IMR-90 (cell line): ENCODE measurements at regions not wholly inside any gene's neighbourhood (a gene's known extent, or its start where the extent isn't known, plus 50 kb on each side); places are given as distances from the start of the nearest gene placed in this dataset.

ENCODE experiments used
- ATAC-seq: fragments of 200-7000 bp; cut with Tn5 transposase; 2 replicates; pipeline ENCODE4 v1.9.1; 2020; ENCODE audit warnings: low read depth, mild to moderate bottlenecking, moderate library complexity
- BruUV-seq: library from RNA; stranded (reverse); fragments of 400-500 nt; replicated peaks from 2 replicates; lab custom pipeline; 2021; lab: Mats Ljungman, UMichigan
- CTCF ChIA-PET: fragments of 300-600 bp; formaldehyde crosslinking; extraction: SDS; loops from one replicate; lab custom pipeline; 2021; ENCODE audit warnings: antibody characterized with exemption; lab: Yijun Ruan, JAX
- POLR2A ChIA-PET: fragments of 300-600 bp; sonication (Branson Sonifier 250); formaldehyde crosslinking; loops from one replicate; lab custom pipeline; 2022; ENCODE audit warnings: antibody characterized with exemption; ENCODE audit not compliant: unreplicated experiment; lab: Charles Lee
- DNase-seq: peaks from one replicate; pipeline ENCODE4 v3.0.0; 2013
- H2AFZ ChIP-seq: replicated peaks from 2 replicates; pipeline ENCODE3; 2013; ENCODE audit warnings: low read length, mild to moderate bottlenecking; ENCODE audit not compliant: poor library complexity
- H2AK5ac ChIP-seq: 2 replicates; pipeline ENCODE4 v1.6.1; 2013; ENCODE audit warnings: low read depth, low read length, inconsistent platforms
- H2AK9ac ChIP-seq: replicated peaks from 2 replicates; pipeline ENCODE3; 2013; ENCODE audit warnings: mild to moderate bottlenecking, low read depth, low read length, moderate library complexity; ENCODE audit not compliant: poor library complexity
- H2BK120ac ChIP-seq: 2 replicates; pipeline ENCODE4 v1.6.1; 2013; ENCODE audit warnings: low read depth, low read length, inconsistent platforms
- H2BK15ac ChIP-seq: 3 replicates; pipeline ENCODE4 v1.6.1; 2013; ENCODE audit warnings: low read depth, low read length, inconsistent platforms
- H2BK20ac ChIP-seq: 2 replicates; pipeline ENCODE4 v1.6.1; 2013; ENCODE audit warnings: low read depth, mild to moderate bottlenecking, inconsistent platforms, low read length, moderate library complexity
- H2BK5ac ChIP-seq: 2 replicates; pipeline ENCODE4 v1.6.1; 2013; ENCODE audit warnings: mild to moderate bottlenecking, low read depth, low read length, inconsistent platforms; ENCODE audit not compliant: poor library complexity, severe bottlenecking
- H3K14ac ChIP-seq: replicated peaks from 2 replicates; pipeline ENCODE4 v1.6.1; 2013; ENCODE audit warnings: low read depth, low read length, inconsistent platforms
- H3K18ac ChIP-seq: 2 replicates; pipeline ENCODE4 v1.6.1; 2013; ENCODE audit warnings: low read depth, low read length, control low read depth
- H3K23ac ChIP-seq: 2 replicates; pipeline ENCODE4 v1.6.1; 2013; ENCODE audit warnings: low read depth, low read length, inconsistent platforms
- H3K27ac ChIP-seq: 2 replicates; pipeline ENCODE4 v1.5.1; 2013; ENCODE audit warnings: mild to moderate bottlenecking, control low read depth, low read length; ENCODE audit not compliant: insufficient read depth
- H3K27me3 ChIP-seq: 2 replicates; pipeline ENCODE4 v1.6.1; 2013; ENCODE audit warnings: low read length; ENCODE audit not compliant: control insufficient read depth, insufficient read depth
- H3K36me3 ChIP-seq: 2 replicates; pipeline ENCODE4 v1.6.1; 2013; ENCODE audit warnings: low read length, mixed read lengths; ENCODE audit not compliant: control insufficient read depth, insufficient read depth
- H3K4ac ChIP-seq: 2 replicates; pipeline ENCODE4 v1.6.1; 2013; ENCODE audit warnings: low read depth, low read length, inconsistent platforms
- H3K4me1 ChIP-seq: 2 replicates; pipeline ENCODE4 v1.6.1; 2013; ENCODE audit warnings: low read length, mixed read lengths; ENCODE audit not compliant: control insufficient read depth, insufficient read depth
- H3K4me2 ChIP-seq: 2 replicates; pipeline ENCODE4 v1.6.1; 2013; ENCODE audit warnings: low read depth, mild to moderate bottlenecking, control low read depth, low read length, moderate library complexity
- H3K4me3 ChIP-seq: 2 replicates; pipeline ENCODE4 v1.5.1; 2013; ENCODE audit warnings: low read depth, mild to moderate bottlenecking, control low read depth, low read length, moderate library complexity; ENCODE audit not compliant: insufficient read depth
- H3K56ac ChIP-seq: 2 replicates; pipeline ENCODE4 v1.6.1; 2013; ENCODE audit warnings: low read length, inconsistent platforms; ENCODE audit not compliant: insufficient read depth; ENCODE audit errors: extremely low read depth
- H3K79me1 ChIP-seq, 2 experiments: 2 replicates each; pipeline ENCODE4 v1.6.1; 2013; ENCODE audit warnings: low read length in 2 of 2, inconsistent platforms in 1 of 2, low read depth in 1 of 2
- H3K9ac ChIP-seq: 2 replicates; pipeline ENCODE4 v1.6.1; 2013; ENCODE audit warnings: low read depth, low read length, control low read depth
- H3K9me1 ChIP-seq: 2 replicates; pipeline ENCODE4 v1.6.1; 2013; ENCODE audit warnings: low read length, inconsistent platforms; ENCODE audit not compliant: insufficient read depth
- H3K9me3 ChIP-seq: 2 replicates; pipeline ENCODE4 v1.6.1; 2013; ENCODE audit warnings: low read length; ENCODE audit not compliant: control insufficient read depth, insufficient read depth
- H4K20me1 ChIP-seq: 2 replicates; pipeline ENCODE4 v1.6.1; 2013; ENCODE audit warnings: low read length, inconsistent platforms; ENCODE audit not compliant: insufficient read depth
- H4K5ac ChIP-seq: 2 replicates; pipeline ENCODE4 v1.6.1; 2013; ENCODE audit warnings: mild to moderate bottlenecking, low read depth, low read length, control low read depth
- H4K8ac ChIP-seq, 2 experiments: 2 replicates each; pipeline ENCODE4 v1.6.1; 2013; ENCODE audit warnings: low read depth in 2 of 2, low read length in 2 of 2, control low read depth in 1 of 2, inconsistent platforms in 1 of 2
- H4K91ac ChIP-seq: 2 replicates; pipeline ENCODE4 v1.6.1; 2013; ENCODE audit warnings: low read depth, low read length, inconsistent platforms; ENCODE audit not compliant: insufficient read depth
- BHLHE40 ChIP-seq: fragments of 150-350 bp; IDR thresholded peaks from 2 replicates; pipeline ENCODE4 v1.6.1; 2016; ENCODE audit warnings: mild to moderate bottlenecking, low read depth, low read length
- CEBPB ChIP-seq: IDR thresholded peaks from 2 replicates; pipeline ENCODE4 v1.6.1; 2012; ENCODE audit warnings: low read depth, low read length, improper control_type of control experiment
- CHD1 ChIP-seq: IDR thresholded peaks from 2 replicates; pipeline ENCODE4 v1.6.1; 2012; ENCODE audit warnings: low read depth, low read length, improper control_type of control experiment
- FOS ChIP-seq: fragments of 150-350 bp; IDR thresholded peaks from 2 replicates; pipeline ENCODE4 v1.6.1; 2016; ENCODE audit warnings: low read depth, low read length
- MAFK ChIP-seq: IDR thresholded peaks from 2 replicates; pipeline ENCODE4 v1.6.1; 2012; ENCODE audit warnings: low read depth, low read length, improper control_type of control experiment
- MAZ ChIP-seq: IDR thresholded peaks from 2 replicates; pipeline ENCODE4 v1.6.1; 2012; ENCODE audit warnings: low read depth, mild to moderate bottlenecking, low read length, improper control_type of control experiment, moderate library complexity, borderline replicate concordance
- MXI1 ChIP-seq: IDR thresholded peaks from 2 replicates; pipeline ENCODE4 v1.6.1; 2012; ENCODE audit warnings: low read depth, mild to moderate bottlenecking, low read length, moderate library complexity, borderline replicate concordance
- NFE2L2 ChIP-seq: fragments of 150-350 bp; IDR thresholded peaks from 2 replicates; pipeline ENCODE4 v1.6.1; 2016; ENCODE audit warnings: low read depth, mild to moderate bottlenecking, low read length
- POLR2A ChIP-seq: IDR thresholded peaks from 2 replicates; pipeline ENCODE4 v1.6.1; 2012; ENCODE audit warnings: mild to moderate bottlenecking, low read depth, low read length
- RCOR1 ChIP-seq: IDR thresholded peaks from 2 replicates; pipeline ENCODE4 v1.6.1; 2012; ENCODE audit warnings: mild to moderate bottlenecking, low read length, improper control_type of control experiment; ENCODE audit not compliant: insufficient replicate concordance
- RFX5 ChIP-seq: IDR thresholded peaks from 2 replicates; pipeline ENCODE4 v1.8.0; 2012; ENCODE audit warnings: low read depth, mild to moderate bottlenecking, low read length, moderate library complexity
- SMC3 ChIP-seq: fragments of 150-350 bp; IDR thresholded peaks from 2 replicates; pipeline ENCODE4 v1.6.1; 2016; ENCODE audit warnings: low read depth, mild to moderate bottlenecking, antibody characterized with exemption, low read length, moderate library complexity
- USF2 ChIP-seq: fragments of 150-350 bp; IDR thresholded peaks from 2 replicates; pipeline ENCODE4 v1.6.1; 2017; ENCODE audit warnings: mild to moderate bottlenecking, antibody characterized with exemption, low read length, low read depth
- WGBS, 2 experiments: methylation state at CpG; one replicate each; pipeline versions ENCODE4 v1.1.5 to v1.1.7; 2013; ENCODE audit warnings: missing lambda C conversion rate in 2 of 2; ENCODE audit not compliant: insufficient read length in 1 of 2; ENCODE audit errors: extremely low coverage in 2 of 2; 5-methylcytosine and 5-hydroxymethylcytosine counted together
- dilution Hi-C: fragments of 300-500 bp; cut with HindIII; formaldehyde crosslinking; loops from one replicate; pipeline ENCODE4 v1.14.3; 2018; ENCODE audit warnings: low sequenced_read_pairs; ENCODE audit not compliant: unreplicated experiment
- in situ Hi-C: fragments of 300-500 bp; cut with MboI; formaldehyde crosslinking; loops from 3 replicates; pipeline ENCODE4 v1.14.3; 2019; ENCODE audit warnings: low sequenced_read_pairs, inconsistent platforms, mixed read lengths
- intact Hi-C: fragments of 100-400 bp; cut with micrococcal nuclease; formaldehyde crosslinking; loops from 2 replicates; pipeline ENCODE4 v1.10.0; 2022

GRCh38 chr4:3861720-3862639 lies 95.8 kb downstream of the ADRA2C start:
- WGBS, 2 experiments, result 86 to 100% methylated on average over 2 to 3 of the region's 14 CpGs
- Histone ChIP-seq H2BK15ac (no peak overlapping the region), H3K4me1 (no peaks in the 10 kb centered on the region), H3K14ac (no peak overlapping the region), H3K23ac (no peak overlapping the region), H3K9me1 (no peaks in the 10 kb centered on the region), H3K27me3 (peaks cover 59% of the 10 kb centered on the region), H2BK20ac (no peak overlapping the region), H2BK120ac (no peak overlapping the region), H3K36me3 (no peaks in the 10 kb centered on the region), H3K4me2 (no peak overlapping the region), H3K79me1 (no peaks in the 10 kb centered on the region), H4K5ac (no peak overlapping the region), H3K9me3 (no peaks in the 10 kb centered on the region), H3K18ac (no peak overlapping the region), H2BK5ac (no peak overlapping the region), H2AFZ (no peak overlapping the region), H3K27ac (no peak overlapping the region), H3K4me3 (no peak overlapping the region), H3K56ac (no peak overlapping the region), H2AK5ac (no peak overlapping the region), H2AK9ac (no peak overlapping the region), H4K20me1 (no peaks in the 10 kb centered on the region), H4K91ac (no peak overlapping the region), H4K8ac (no peak overlapping the region), H3K9ac (no peak overlapping the region), H3K4ac (no peak overlapping the region)
- no peak for TF ChIP-seq CEBPB
- TF ChIP-seq CHD1, result no peak
- no peak for TF ChIP-seq SMC3
- no peak for TF ChIP-seq POLR2A
- TF ChIP-seq MXI1, result no peak
- TF ChIP-seq BHLHE40, result no peak
- no peak for TF ChIP-seq FOS
- TF ChIP-seq RFX5, result no peak
- no peak for TF ChIP-seq NFE2L2
- TF ChIP-seq USF2, result no peak
- no peak for TF ChIP-seq RCOR1
- TF ChIP-seq MAFK, result no peak
- TF ChIP-seq MAZ, result no peak
- no TSS peak for BruUV-seq
- DNase-seq (no peak), ATAC-seq (no peak)
- dilution Hi-C loops (no loop called here), in situ Hi-C loops (no loop called here), intact Hi-C loops (no loop called here)
- POLR2A ChIA-PET, result no interaction called here
- CTCF ChIA-PET, result no interaction called here
